ENCODE measurements at regions not wholly inside any gene's neighbourhood (a gene's known extent, or its start where the extent isn't known, plus 50 kb on each side); places are given as distances from the start of the nearest gene placed in this dataset.
"Not testable (repeated sequence)": the region's sequence is repeated elsewhere in the genome, so short reads cannot be mapped to it uniquely, and the experiment has no call there.

DNA sequence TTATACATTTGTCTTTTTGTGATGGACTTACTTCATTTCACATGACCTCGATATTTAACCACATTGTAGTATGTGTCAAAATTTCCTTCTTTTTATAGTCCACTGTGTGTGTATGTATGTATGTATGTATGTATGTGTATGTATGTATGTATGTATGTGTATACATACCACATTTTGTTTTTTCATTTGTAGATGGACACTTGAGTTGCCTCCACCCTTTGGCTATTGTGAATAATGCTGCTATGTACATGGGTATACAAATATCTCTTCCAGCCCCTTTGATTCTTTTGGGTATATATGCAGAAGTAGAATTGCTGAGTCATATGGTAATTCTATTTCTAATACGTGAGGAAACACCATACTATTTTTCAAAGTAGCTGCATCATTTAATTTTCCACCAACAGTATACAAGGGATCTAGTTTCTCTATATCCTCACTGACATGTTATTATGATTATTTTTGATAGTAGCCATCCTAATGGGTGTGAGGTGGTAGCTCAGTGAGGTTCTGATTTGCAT is 228.2 kb downstream of the OPA1 start:
- no peak for DNase-seq (ENCODE audit: low read depth)
- TF ChIP-seq MYC (IDR thresholded peaks at IDR 0.05; ENCODE audit: low read depth, low read length): no peak
- TF ChIP-seq, protein P1, sequence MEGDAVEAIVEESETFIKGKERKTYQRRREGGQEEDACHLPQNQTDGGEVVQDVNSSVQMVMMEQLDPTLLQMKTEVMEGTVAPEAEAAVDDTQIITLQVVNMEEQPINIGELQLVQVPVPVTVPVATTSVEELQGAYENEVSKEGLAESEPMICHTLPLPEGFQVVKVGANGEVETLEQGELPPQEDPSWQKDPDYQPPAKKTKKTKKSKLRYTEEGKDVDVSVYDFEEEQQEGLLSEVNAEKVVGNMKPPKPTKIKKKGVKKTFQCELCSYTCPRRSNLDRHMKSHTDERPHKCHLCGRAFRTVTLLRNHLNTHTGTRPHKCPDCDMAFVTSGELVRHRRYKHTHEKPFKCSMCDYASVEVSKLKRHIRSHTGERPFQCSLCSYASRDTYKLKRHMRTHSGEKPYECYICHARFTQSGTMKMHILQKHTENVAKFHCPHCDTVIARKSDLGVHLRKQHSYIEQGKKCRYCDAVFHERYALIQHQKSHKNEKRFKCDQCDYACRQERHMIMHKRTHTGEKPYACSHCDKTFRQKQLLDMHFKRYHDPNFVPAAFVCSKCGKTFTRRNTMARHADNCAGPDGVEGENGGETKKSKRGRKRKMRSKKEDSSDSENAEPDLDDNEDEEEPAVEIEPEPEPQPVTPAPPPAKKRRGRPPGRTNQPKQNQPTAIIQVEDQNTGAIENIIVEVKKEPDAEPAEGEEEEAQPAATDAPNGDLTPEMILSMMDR (IDR thresholded peaks at IDR 0.05; ENCODE audit: low read depth, low read length): no peak
- no peak for TF ChIP-seq POLR2A (IDR thresholded peaks at IDR 0.05; ENCODE audit: extremely low read depth, insufficient read length)
- TF ChIP-seq, protein P2, sequence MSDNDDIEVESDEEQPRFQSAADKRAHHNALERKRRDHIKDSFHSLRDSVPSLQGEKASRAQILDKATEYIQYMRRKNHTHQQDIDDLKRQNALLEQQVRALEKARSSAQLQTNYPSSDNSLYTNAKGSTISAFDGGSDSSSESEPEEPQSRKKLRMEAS (IDR thresholded peaks at IDR 0.05; ENCODE audit: low read depth, low read length): no peak
- H3K4me3 ChIP-seq (ENCODE audit: low read depth, low read length): no peak overlapping the region

DNA sequence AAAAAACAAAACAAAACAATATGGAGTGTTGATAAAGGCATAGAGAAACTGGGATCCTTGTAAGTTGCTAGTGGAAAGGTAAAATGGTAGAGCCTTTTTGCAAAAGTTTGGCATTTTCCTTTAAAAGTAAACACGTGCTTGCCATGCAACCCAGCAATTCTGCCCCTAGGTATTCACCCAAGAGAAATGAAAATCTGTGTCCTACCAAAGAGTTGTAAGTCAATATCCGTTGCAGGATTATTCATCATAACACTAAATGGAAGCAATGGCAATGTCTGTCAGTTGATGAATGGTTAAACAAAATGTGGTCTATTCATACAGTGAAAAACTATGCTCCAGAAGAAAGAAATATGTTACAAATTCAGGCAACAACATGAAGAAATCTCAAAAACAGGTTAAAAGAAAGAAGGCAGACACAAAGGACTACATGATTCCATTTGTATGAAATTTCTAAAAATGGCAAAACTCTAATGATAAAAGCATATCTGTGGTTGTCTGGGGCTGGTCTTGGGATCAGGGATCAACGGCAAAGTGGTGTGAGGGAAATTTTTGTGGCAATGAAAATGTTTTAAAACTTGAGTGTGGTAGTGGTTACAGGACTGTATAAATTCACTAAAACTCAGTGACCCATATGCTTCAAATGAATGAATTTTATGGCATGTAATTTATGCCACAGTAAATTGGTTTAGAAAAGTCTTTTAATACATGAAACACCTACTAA is 229.6 kb downstream of the OPA1 start:
- no peak overlapping the region for H3K4me3 ChIP-seq (ENCODE audit: low read depth, low read length)
- TF ChIP-seq, protein P2 (IDR thresholded peaks at IDR 0.05; ENCODE audit: low read depth, low read length): no peak
- TF ChIP-seq POLR2A (IDR thresholded peaks at IDR 0.05; ENCODE audit: extremely low read depth, insufficient read length) (no peak), MYC (IDR thresholded peaks at IDR 0.05; ENCODE audit: low read depth, low read length) (no peak)
- TF ChIP-seq, protein P1 (IDR thresholded peaks at IDR 0.05; ENCODE audit: low read depth, low read length): no peak
- DNase-seq (ENCODE audit: low read depth): no peak

DNA sequence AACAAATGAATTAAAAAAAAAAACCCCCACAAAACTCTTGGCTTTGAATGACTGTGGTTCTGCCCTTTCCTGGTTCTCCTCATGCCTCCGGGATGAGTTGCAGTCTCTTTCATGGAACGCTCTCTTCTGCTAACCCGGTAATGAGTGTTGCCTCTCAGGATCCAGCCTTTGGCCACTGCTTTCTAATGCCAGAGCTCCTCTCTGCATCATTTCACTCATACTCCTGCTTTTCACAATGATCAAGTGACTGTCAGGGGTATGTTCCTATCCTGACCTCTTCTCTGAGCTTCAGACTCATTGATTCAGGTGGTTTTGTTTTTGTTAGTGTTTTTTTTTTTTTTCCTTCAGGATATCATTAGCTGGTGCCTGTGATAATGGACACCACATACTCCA is 230.2 kb downstream of the OPA1 start:
- not testable (repeated sequence) for H3K4me3 ChIP-seq (ENCODE audit: low read depth, low read length); DNase-seq (ENCODE audit: low read depth)

DNA sequence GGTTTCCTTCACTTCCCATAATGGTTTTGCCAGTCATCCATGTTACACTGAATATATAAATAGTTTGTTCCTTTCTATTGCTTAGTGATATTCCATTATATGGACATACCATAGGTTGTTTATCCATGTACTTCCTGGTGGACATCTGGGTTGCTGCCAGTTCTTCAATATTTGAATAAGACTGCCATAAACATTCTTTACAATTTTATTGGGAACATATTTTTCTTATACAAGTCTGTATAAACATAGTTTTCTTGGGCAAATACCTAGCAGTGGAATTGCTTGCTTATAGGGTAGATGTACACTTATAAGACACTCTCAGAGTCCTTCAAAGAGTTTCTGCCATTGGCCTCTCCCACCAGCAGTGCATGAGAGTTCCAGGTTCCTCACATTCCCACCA is 231.4 kb downstream of the OPA1 start:
- DNase-seq (ENCODE audit: low read depth): no peak
- no peak overlapping the region for H3K4me3 ChIP-seq (ENCODE audit: low read depth, low read length)
- TF ChIP-seq, protein P2 (IDR thresholded peaks at IDR 0.05; ENCODE audit: low read depth, low read length): no peak
- TF ChIP-seq MYC (IDR thresholded peaks at IDR 0.05; ENCODE audit: low read depth, low read length) (no peak), POLR2A (IDR thresholded peaks at IDR 0.05; ENCODE audit: extremely low read depth, insufficient read length) (no peak)
- TF ChIP-seq, protein P1 (IDR thresholded peaks at IDR 0.05; ENCODE audit: low read depth, low read length): no peak

DNA sequence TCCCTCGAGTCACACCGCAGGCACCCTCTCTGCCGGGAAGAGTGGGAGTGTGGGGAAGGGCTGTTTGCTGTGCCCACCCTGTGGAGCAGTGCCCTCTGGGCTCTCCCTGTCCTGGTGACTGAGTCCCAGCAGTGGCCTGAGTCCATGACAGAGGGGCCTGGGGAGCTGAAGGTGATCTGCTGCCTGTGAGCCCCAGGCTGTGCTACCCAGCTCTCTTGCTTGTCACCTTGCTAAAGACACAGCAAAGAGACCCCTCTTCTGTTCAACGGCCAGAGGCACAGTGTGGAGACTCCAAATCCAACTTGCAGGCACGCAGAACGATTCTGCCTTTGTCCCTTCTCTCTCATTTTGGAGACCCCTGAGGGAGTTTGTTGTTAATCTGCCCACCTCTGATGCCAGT is 232.6 kb downstream of the OPA1 start:
- no peak for DNase-seq (ENCODE audit: low read depth)
- TF ChIP-seq, protein P1 (IDR thresholded peaks at IDR 0.05; ENCODE audit: low read depth, low read length): no peak
- TF ChIP-seq, protein P2 (IDR thresholded peaks at IDR 0.05; ENCODE audit: low read depth, low read length): no peak
- TF ChIP-seq MYC (IDR thresholded peaks at IDR 0.05; ENCODE audit: low read depth, low read length): no peak
- no peak for TF ChIP-seq POLR2A (IDR thresholded peaks at IDR 0.05; ENCODE audit: extremely low read depth, insufficient read length)
- H3K4me3 ChIP-seq (ENCODE audit: low read depth, low read length): no peak overlapping the region

DNA sequence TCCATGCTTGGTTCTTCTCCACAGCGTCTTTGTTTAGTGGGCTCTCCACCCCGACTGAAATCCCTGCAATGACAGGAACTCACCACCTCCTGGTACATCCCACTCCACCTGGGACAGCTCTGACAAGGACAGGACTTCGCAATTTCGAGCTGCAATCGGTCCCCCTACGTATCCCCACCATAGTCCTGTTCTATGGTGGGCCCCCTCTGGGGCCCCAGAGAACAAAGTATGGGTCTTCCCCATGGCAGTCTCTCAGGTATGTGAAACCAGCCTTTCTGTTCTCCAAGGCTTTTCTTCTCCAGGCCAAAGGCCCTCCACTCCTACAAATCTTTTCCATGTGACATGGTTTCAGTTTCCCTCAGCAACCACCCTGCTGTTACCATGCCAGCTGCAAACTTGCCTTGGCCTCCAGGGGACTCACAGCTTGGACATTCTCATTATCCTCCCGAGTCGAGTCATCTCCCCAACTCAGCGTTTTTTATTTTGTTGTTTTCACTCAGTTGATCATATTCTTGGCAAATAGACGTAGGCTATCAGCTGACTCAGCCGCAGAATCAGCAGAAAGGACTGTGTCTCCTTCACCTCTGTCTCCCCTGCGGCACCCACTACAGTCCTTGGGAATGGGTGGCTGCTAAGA is 233.3 kb downstream of the OPA1 start:
- TF ChIP-seq MYC (IDR thresholded peaks at IDR 0.05; ENCODE audit: low read depth, low read length) (no peak), POLR2A (IDR thresholded peaks at IDR 0.05; ENCODE audit: extremely low read depth, insufficient read length) (no peak)
- TF ChIP-seq, protein P1 (IDR thresholded peaks at IDR 0.05; ENCODE audit: low read depth, low read length): no peak
- TF ChIP-seq, protein P2 (IDR thresholded peaks at IDR 0.05; ENCODE audit: low read depth, low read length): no peak
- DNase-seq (ENCODE audit: low read depth): peak; percentile 40
- H3K4me3 ChIP-seq (ENCODE audit: low read depth, low read length): no peak overlapping the region
